H9 (cell line): ENCODE measurements at regions not wholly inside any gene's neighbourhood (a gene's known extent, or its start where the extent isn't known, plus 50 kb on each side); places are given as distances from the start of the nearest gene placed in this dataset.

ENCODE experiments used
- DNase-seq: peaks from one replicate; pipeline ENCODE4 v3.0.0-alpha.2; 2017
- H2AFZ ChIP-seq: one replicate; pipeline ENCODE4 v1.6.1; 2013; ENCODE audit warnings: mild to moderate bottlenecking, low read length, control low read depth, moderate library complexity
- H2AK5ac ChIP-seq: 2 replicates; pipeline ENCODE4 v1.6.1; 2013; ENCODE audit warnings: low read length, control low read depth, mixed read lengths; ENCODE audit not compliant: insufficient read length
- H2BK120ac ChIP-seq: one replicate; pipeline ENCODE4 v1.6.1; 2013; ENCODE audit warnings: low read depth, mild to moderate bottlenecking, low read length, control low read depth, inconsistent platforms; ENCODE audit not compliant: poor library complexity, severe bottlenecking
- H2BK12ac ChIP-seq: 2 replicates; pipeline ENCODE4 v1.6.1; 2013; ENCODE audit warnings: low read length, control low read depth, mixed read lengths, low read depth; ENCODE audit not compliant: insufficient read length
- H2BK15ac ChIP-seq: 2 replicates; pipeline ENCODE4 v1.6.1; 2013; ENCODE audit warnings: low read depth, low read length, control low read depth
- H2BK20ac ChIP-seq: one replicate; pipeline ENCODE4 v1.6.1; 2013; ENCODE audit warnings: low read depth, mild to moderate bottlenecking, low read length, control low read depth, inconsistent platforms; ENCODE audit not compliant: poor library complexity, severe bottlenecking
- H2BK5ac ChIP-seq: 2 replicates; pipeline ENCODE4 v1.6.1; 2013; ENCODE audit warnings: low read length, control low read depth, mixed read lengths; ENCODE audit not compliant: insufficient read length
- H3K14ac ChIP-seq: 2 replicates; pipeline ENCODE4 v1.6.1; 2013; ENCODE audit warnings: low read length, control low read depth; ENCODE audit not compliant: insufficient read depth
- H3K18ac ChIP-seq: 2 replicates; pipeline ENCODE4 v1.6.1; 2013; ENCODE audit warnings: low read depth, mild to moderate bottlenecking, mixed read lengths, low read length, control low read depth; ENCODE audit not compliant: insufficient read length
- H3K23ac ChIP-seq: 2 replicates; pipeline ENCODE4 v1.6.1; 2013; ENCODE audit warnings: low read length, control low read depth, mixed read lengths, low read depth; ENCODE audit not compliant: insufficient read length
- H3K23me2 ChIP-seq: 2 replicates; pipeline ENCODE4 v1.6.1; 2013; ENCODE audit warnings: low read depth, mild to moderate bottlenecking, mixed read lengths, low read length, control low read depth; ENCODE audit not compliant: insufficient read length, poor library complexity, severe bottlenecking
- H3K27ac ChIP-seq: 2 replicates; pipeline ENCODE4 v1.5.1; 2013; ENCODE audit warnings: low read length, control low read depth, mixed read lengths, low read depth; ENCODE audit not compliant: insufficient read length
- H3K27me3 ChIP-seq: 2 replicates; pipeline ENCODE4 v1.6.1; 2013; ENCODE audit warnings: low read length, control low read depth, inconsistent platforms; ENCODE audit not compliant: insufficient read depth
- H3K4ac ChIP-seq: 2 replicates; pipeline ENCODE4 v1.6.1; 2013; ENCODE audit warnings: low read depth, mild to moderate bottlenecking, control low read depth, inconsistent platforms, low read length, moderate library complexity
- H3K4me1 ChIP-seq: 2 replicates; pipeline ENCODE4 v1.6.1; 2013; ENCODE audit warnings: low read length, control low read depth, inconsistent platforms; ENCODE audit not compliant: insufficient read depth
- H3K4me2 ChIP-seq: 2 replicates; pipeline ENCODE4 v1.6.1; 2013; ENCODE audit warnings: low read length, control low read depth, mixed read lengths; ENCODE audit not compliant: insufficient read length, insufficient read depth
- H3K56ac ChIP-seq: 2 replicates; pipeline ENCODE4 v1.6.1; 2013; ENCODE audit warnings: low read depth, mild to moderate bottlenecking, mixed read lengths, low read length, control low read depth; ENCODE audit not compliant: insufficient read length
- H3K79me1 ChIP-seq: 2 replicates; pipeline ENCODE4 v1.6.1; 2013; ENCODE audit warnings: low read depth, mild to moderate bottlenecking, moderate library complexity, low read length, control low read depth, inconsistent platforms; ENCODE audit not compliant: insufficient read depth, poor library complexity, severe bottlenecking
- H3K79me2 ChIP-seq: 2 replicates; pipeline ENCODE4 v1.6.1; 2013; ENCODE audit warnings: low read length, control low read depth, inconsistent platforms; ENCODE audit not compliant: insufficient read depth
- H3K9ac ChIP-seq: 2 replicates; pipeline ENCODE4 v1.6.1; 2013; ENCODE audit warnings: low read length, control low read depth, mixed read lengths; ENCODE audit not compliant: insufficient read length; ENCODE audit errors: extremely low read depth
- H3K9me3 ChIP-seq: one replicate; pipeline ENCODE4 v1.6.1; 2013; ENCODE audit warnings: low read depth, low read length, inconsistent platforms; ENCODE audit not compliant: control insufficient read depth
- H3T11ph ChIP-seq: one replicate; pipeline ENCODE4 v1.6.1; 2013; ENCODE audit warnings: mild to moderate bottlenecking, low read length, control low read depth, inconsistent platforms
- H4K20me1 ChIP-seq: one replicate; pipeline ENCODE4 v1.6.1; 2013; ENCODE audit not compliant: control insufficient read depth, insufficient read length, insufficient read depth
- H4K5ac ChIP-seq: 2 replicates; pipeline ENCODE4 v1.6.1; 2013; ENCODE audit warnings: low read depth, mild to moderate bottlenecking, mixed read lengths, low read length, control low read depth; ENCODE audit not compliant: insufficient read length
- H4K8ac ChIP-seq: replicated peaks from 2 replicates; pipeline ENCODE4 v1.6.1; 2013; ENCODE audit warnings: low read length, control low read depth, mixed read lengths, low read depth; ENCODE audit not compliant: insufficient read length
- H4K91ac ChIP-seq: 2 replicates; pipeline ENCODE4 v1.6.1; 2013; ENCODE audit warnings: low read depth, mild to moderate bottlenecking, moderate library complexity, mixed read lengths, low read length, control low read depth; ENCODE audit not compliant: insufficient read length
- H3K27ac Mint-ChIP-seq, 3 experiments: 2 replicates in 2 of 3; 3 replicates in 1 of 3; pipeline ENCODE4 v1.8.0; 2020 to 2021; ENCODE audit warnings: mixed read lengths in 3 of 3, mild to moderate bottlenecking in 1 of 3, moderate library complexity in 1 of 3
- H3K27me3 Mint-ChIP-seq: 2 replicates; pipeline ENCODE4 v1.8.0; 2021; ENCODE audit warnings: low read depth, mild to moderate bottlenecking, moderate library complexity, mixed read lengths
- H3K36me3 Mint-ChIP-seq, 3 experiments: 2 replicates in 2 of 3; 3 replicates in 1 of 3; pipeline ENCODE4 v1.8.0; 2020 to 2021; ENCODE audit warnings: low read depth in 3 of 3, mixed read lengths in 3 of 3; ENCODE audit not compliant: insufficient read depth in 1 of 3
- H3K4me1 Mint-ChIP-seq, 2 experiments: 2 replicates each; pipeline ENCODE4 v1.8.0; 2020; ENCODE audit warnings: mixed read lengths in 2 of 2
- H3K4me3 Mint-ChIP-seq, 2 experiments: 2 replicates in 1 of 2; 3 replicates in 1 of 2; pipeline ENCODE4 v1.8.0; 2020 to 2021; ENCODE audit warnings: mild to moderate bottlenecking in 2 of 2, mixed read lengths in 2 of 2, moderate library complexity in 1 of 2
- H3K9me3 Mint-ChIP-seq, 2 experiments: 2 replicates in 1 of 2; 3 replicates in 1 of 2; pipeline ENCODE4 v1.8.0; 2020; ENCODE audit warnings: mild to moderate bottlenecking in 2 of 2, mixed read lengths in 2 of 2, moderate library complexity in 1 of 2
- CTCF ChIP-seq: fragments of 200-600 bp; sonication (generic); conservative IDR thresholded peaks from 3 replicates; pipeline ENCODE4 v1.8.0; 2021; ENCODE audit warnings: antibody characterized with exemption, mild to moderate bottlenecking
- WGBS: extraction: QIAGEN DNeasy Blood & Tissue Kit; methylation state at CpG from one replicate; pipeline ENCODE4 v1.1.7; 2013; ENCODE audit warnings: missing lambda C conversion rate, low lambda C conversion rate, mixed read lengths; ENCODE audit not compliant: insufficient read length; ENCODE audit errors: extremely low coverage; 5-methylcytosine and 5-hydroxymethylcytosine counted together

DNA sequence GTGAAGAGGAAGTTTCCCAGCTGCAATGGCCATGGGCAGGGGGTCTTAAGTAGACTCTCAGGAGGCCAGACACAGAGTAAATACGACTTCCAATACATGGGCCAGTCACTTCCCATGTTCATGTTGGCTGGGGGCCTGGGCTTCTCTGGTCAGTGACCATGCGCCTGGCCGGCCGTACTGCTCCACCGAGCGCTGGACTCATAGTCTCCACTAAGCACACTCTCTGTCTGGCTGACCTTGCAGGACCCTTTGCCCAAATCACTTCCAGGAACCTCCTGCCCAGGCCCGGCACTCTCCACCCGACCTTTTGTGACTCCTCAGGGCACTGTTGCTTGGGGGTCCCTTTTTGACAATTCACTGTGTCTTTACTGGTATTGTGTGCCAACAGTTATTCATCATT, 69.3 kb downstream of the SOWAHC start:
- Histone ChIP-seq H3T11ph (no peak overlapping the region), H3K18ac (no peak overlapping the region), H3K27me3 (no peaks in the 10 kb centered on the region), H3K9ac (no peak overlapping the region), H4K91ac (no peak overlapping the region), H3K4me2 (no peak overlapping the region), H3K14ac (no peak overlapping the region), H2AK5ac (no peak overlapping the region), H3K23ac (no peak overlapping the region), H4K5ac (no peak overlapping the region), H2BK20ac (no peak overlapping the region), H2BK120ac (no peak overlapping the region), H3K9me3 (no peaks in the 10 kb centered on the region), H2BK12ac (no peak overlapping the region), H2BK15ac (no peak overlapping the region), H3K79me2 (no peaks in the 10 kb centered on the region), H3K27ac (no peak overlapping the region), H3K56ac (no peak overlapping the region), H3K23me2 (no peaks in the 10 kb centered on the region), H3K4ac (no peak overlapping the region), H3K4me1 (no peaks in the 10 kb centered on the region), H4K20me1 (no peaks in the 10 kb centered on the region), H3K79me1 (no peaks in the 10 kb centered on the region), H4K8ac (no peak overlapping the region), H2BK5ac (no peak overlapping the region), H2AFZ (no peak overlapping the region)
- Mint-ChIP-seq H3K4me1 (peaks cover 0 to 3% of the 10 kb centered on the region in 2 experiments; a peak in 3 of 4 replicates), H3K27me3 (peaks cover 2% of the 10 kb centered on the region), H3K9me3 (no peaks in the 10 kb centered on the region; a peak in 1 of 5 replicates), H3K4me3 (no peak overlapping the region), H3K36me3 (no peaks in the 10 kb centered on the region), H3K27ac (no peak overlapping the region)
- no peak for DNase-seq
- no peak for TF ChIP-seq CTCF
- WGBS, result no CpG with 5 or more reads among the region's 8 CpGs
